ENCODE measurements at regions not wholly inside any gene's neighbourhood (a gene's known extent, or its start where the extent isn't known, plus 50 kb on each side); places are given as distances from the start of the nearest gene placed in this dataset.

GRCh38 chr15:70203981-70204560 is 106.4 kb upstream of the TLE3 start:
- TF ChIP-seq, protein P1, sequence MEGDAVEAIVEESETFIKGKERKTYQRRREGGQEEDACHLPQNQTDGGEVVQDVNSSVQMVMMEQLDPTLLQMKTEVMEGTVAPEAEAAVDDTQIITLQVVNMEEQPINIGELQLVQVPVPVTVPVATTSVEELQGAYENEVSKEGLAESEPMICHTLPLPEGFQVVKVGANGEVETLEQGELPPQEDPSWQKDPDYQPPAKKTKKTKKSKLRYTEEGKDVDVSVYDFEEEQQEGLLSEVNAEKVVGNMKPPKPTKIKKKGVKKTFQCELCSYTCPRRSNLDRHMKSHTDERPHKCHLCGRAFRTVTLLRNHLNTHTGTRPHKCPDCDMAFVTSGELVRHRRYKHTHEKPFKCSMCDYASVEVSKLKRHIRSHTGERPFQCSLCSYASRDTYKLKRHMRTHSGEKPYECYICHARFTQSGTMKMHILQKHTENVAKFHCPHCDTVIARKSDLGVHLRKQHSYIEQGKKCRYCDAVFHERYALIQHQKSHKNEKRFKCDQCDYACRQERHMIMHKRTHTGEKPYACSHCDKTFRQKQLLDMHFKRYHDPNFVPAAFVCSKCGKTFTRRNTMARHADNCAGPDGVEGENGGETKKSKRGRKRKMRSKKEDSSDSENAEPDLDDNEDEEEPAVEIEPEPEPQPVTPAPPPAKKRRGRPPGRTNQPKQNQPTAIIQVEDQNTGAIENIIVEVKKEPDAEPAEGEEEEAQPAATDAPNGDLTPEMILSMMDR (IDR thresholded peaks at IDR 0.05), result no peak
- no peak for DNase-seq (ENCODE audit: low spot score)
- Histone ChIP-seq H3K27ac (no peak overlapping the region), H3K4me3 (no peak overlapping the region)

DNA sequence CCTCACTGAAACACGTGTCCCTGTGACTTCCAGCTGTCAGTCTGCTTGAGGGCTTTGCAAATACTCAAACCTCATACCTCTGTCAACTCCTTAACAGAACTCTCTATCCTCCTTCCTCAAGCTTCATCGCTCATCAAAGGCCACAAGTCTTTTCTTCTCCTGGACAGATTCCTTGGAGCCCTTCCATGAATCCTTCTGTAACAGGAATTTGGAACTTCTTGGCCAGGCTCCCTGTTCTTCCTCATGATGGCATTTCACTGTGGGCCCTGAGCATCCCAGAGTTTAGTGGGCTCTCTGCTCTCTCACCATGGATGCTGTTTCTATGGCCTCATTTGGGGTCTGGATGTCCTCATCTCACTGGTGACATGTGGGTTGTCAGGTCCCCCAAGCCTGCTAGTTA is 105.0 kb upstream of the TLE3 start:
- no peak for DNase-seq (ENCODE audit: low spot score)
- Histone ChIP-seq H3K27ac (no peak overlapping the region), H3K4me3 (no peak overlapping the region)
- TF ChIP-seq, protein P1 (IDR thresholded peaks at IDR 0.05), result no peak

DNA sequence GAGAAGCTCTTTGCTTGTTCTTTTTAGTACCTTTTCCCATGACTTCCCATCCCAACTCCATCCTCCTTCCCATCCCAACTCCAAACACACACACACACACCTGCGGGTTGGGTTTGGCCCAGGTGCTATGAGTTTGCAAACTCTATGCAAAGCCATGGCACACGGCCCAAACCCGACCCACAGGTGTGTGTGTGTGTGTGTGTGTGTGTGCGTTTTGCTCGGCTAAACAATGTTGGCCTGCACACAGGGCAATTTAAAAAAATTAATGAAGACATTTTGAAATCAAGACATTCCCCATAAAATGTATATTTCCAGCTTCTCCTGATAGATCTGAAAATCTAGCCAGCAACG is 103.7 kb upstream of the TLE3 start:
- Histone ChIP-seq H3K27ac (no peak overlapping the region), H3K4me3 (no peak overlapping the region)
- TF ChIP-seq, protein P1 (IDR thresholded peaks at IDR 0.05), result no peak
- no peak for DNase-seq (ENCODE audit: low spot score)

DNA sequence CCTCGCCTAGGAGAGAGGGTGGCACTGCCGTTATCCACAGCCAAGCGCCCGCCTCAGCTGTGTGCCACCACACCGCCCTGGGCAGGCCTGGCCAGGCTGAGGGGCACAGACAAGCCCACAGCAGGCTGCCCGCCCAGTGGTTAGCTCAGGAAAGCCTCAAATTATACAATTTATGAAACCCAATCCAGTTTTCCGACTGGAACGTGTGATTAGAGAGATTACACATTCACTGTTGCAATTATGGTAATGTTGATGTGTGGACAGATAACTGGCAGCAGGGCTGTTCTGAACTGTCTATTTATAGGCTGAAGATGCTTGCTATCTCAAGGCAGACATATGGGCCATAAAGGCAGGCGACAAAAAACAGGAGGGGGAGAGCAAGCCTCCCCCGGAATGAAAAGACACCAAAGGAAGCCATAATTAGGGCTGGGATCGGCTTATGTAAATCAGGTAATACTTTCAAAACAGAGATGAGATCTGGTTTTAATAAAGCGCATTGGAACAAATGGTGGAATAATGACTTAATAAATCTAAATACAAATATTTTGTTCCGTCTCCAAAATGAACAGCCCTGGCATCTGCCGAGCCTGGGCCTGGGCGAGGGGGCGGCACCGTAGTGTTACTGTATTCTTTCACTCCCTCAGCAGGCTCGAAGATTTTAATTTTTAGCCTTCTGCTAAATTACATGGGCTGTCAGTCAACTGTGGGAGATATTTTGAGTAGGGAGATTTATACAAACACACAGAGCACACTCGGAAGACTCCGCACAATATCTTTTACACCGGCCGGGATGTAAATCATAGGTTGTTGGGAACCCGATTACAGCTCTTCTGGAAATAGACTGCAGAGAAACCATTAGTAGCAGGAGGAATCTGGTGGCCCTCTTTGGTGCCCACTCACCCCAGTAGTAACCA is 103.1 kb upstream of the TLE3 start:
- no peak overlapping the region for H3K27ac ChIP-seq
- no peak for DNase-seq (ENCODE audit: low spot score)
- H3K4me3 ChIP-seq, result no peak overlapping the region
- TF ChIP-seq, protein P1 (IDR thresholded peaks at IDR 0.05), result no peak

DNA sequence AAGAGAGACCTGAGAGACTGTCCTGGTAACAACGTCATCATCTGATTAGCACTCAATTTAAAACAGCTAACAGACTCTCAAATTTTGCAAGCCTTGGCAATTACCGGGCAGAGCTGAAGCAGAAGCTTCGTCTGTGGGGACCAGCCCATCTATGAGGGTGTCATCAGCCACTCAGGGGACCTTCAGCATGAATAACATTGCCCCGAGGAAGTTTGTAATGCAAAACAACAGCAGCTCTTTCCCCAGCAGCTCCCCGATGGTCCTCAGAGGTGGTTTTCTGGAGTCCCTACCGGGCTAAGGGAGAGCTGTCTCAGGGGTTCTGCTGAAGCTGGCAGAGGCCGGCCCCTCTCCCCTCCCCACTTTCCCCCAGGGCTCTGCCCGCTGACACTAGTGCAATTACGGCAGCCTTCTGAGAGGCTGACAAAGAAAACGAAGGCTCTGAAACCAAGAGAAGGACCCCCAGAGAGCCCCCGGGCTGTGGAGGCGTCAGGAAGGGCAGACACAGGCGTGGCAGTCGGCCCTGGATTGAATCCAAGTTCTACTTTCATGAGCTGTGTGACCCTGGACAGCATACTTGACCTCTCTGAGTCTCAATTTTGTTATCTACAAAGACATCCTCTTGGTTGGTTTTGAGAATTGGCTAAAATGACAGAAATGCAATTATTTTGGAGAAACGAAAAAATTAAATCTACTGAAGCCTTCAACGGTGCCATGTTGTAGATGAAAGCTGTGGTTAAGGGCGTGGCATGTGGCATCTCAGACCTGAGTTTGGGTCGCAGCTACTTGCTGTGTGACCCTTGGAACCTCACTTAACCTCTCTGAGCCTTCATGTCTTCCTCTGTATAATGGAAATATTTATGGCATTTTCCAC is 102.1 kb upstream of the TLE3 start:
- DNase-seq (ENCODE audit: low spot score), result no peak
- Histone ChIP-seq H3K4me3 (no peak overlapping the region), H3K27ac (no peak overlapping the region)
- TF ChIP-seq, protein P1 (IDR thresholded peaks at IDR 0.05), result no peak

DNA sequence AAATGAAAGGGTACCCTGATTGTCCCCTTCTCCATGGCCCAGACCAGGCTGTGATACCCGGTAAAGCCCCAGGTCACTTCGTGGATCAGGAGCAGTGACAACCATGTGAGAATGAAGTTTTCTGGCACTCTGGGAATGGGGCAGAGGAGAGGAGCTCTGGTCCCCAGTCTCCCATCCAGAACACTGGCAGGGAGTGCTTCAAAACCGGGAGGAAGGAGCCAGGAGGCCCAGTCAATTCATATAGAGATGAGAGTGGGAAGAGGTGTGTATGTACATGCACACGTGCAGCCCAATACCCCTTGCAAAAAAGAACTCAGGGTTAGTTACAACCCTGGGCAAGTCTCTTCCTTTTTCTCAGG is 101.4 kb upstream of the TLE3 start:
- H3K27ac ChIP-seq, result no peak overlapping the region
- no peak overlapping the region for H3K4me3 ChIP-seq
- no peak for DNase-seq (ENCODE audit: low spot score)
- TF ChIP-seq, protein P1 (IDR thresholded peaks at IDR 0.05), result no peak

All from coronary artery (tissue), 2 donors.